Myocyte (in vitro differentiated cells): ENCODE measurements at regions not wholly inside any gene's neighbourhood (a gene's known extent, or its start where the extent isn't known, plus 50 kb on each side); places are given as distances from the start of the nearest gene placed in this dataset.

Source experiments
- DNase-seq: peaks from one replicate; pipeline ENCODE4 v3.0.0-alpha.2; 2012; ENCODE audit warnings: low read depth

DNA sequence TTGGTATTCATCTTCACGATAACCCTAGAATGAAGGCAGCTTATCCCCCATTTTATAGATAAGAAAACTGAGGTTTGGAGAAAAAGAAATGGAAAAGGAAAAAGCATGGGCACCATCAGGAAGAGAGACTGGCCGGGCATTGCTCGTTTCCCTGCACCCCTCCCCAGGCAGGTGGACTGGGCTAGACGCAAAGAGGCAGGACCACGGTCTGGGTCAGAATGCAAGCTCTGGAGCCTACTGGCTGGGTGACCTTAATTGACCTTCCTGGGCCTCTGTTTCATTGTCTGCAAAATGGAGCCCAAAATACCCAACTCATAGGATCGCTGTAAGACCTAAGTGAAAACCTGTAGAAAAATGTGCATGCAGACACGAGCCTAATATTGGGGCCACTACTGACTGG, 135.3 kb upstream of the GLI2 start:
- DNase-seq = no peak

DNA sequence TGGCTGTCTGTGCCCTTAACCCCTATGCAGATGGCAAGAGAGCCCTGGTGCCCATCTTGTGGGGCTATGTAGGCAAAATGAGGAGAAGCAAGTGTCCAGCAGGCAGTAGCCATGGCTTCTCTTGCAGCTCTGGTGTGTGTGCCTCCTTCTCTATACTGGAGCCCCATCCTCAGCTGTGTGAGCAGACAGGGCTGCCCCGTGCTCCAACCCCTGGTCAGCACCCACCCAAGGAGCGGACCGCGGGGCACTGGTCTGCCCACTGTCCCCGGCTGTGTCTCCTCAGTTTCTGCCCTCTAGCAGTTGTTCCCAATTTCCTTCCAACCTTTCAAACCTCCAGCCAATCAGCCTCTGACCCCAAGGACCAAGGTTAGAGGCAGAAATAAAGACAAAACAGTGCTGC, 134.9 kb upstream of the GLI2 start:
- no peak for DNase-seq

DNA sequence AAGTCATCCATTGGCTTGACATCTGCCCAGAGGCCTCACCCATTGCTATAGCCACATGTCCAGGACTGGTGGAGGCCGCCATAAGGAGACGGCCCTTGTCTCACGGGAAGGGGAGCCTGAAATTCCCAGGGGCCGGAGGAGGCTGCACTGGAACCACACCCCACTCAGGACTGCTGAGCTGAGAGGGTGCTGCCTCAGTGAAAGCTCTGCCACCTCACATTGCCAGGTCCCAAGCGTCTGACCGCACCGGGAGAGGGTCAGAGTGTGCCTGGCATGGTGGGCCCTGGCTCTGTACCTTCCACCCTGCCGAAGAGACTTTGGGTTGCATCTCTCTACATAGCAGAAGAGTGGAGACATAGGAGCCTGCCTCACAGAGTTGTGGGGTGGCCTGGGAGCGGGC, 134.1 kb upstream of the GLI2 start:
- no peak for DNase-seq

DNA sequence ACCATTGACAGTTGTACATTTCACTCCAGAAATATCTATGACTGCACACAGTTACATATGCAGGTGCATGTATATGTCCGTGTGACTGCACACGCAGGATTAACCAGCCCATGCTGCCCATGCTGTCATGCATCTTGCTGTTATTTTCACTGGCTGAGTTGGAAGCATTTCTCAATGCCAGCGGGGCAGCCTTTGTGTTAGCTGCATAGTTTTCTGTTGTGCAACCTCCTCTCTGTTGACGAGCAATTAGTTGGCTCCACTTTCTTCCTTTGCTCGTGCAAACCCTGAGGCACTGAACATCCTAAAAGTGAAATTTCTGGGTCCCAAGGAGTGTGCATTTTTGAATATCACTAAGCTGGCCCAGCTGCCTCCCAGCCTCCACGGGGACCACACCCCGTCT, 133.4 kb upstream of the GLI2 start:
- DNase-seq = no peak

DNA sequence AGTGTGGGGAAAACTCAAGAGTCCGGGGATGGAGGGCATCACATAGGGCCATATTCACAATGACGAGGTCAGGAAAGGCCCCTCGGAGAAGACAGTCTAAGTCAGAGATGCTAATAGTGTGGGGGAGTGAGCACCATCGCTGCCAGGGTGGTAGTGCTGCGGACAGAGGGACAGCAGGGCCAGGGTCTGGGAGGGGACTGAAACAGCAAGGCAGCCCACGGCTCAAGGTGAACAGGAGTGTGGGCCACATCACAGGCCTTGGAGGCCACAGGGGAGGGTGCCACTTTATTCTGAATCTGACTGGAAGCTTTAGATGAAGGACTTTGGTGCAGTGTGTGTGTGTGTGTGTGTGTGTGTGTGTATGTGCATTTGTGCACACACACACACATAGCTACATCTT, 130.9 kb upstream of the GLI2 start:
- no peak for DNase-seq

DNA sequence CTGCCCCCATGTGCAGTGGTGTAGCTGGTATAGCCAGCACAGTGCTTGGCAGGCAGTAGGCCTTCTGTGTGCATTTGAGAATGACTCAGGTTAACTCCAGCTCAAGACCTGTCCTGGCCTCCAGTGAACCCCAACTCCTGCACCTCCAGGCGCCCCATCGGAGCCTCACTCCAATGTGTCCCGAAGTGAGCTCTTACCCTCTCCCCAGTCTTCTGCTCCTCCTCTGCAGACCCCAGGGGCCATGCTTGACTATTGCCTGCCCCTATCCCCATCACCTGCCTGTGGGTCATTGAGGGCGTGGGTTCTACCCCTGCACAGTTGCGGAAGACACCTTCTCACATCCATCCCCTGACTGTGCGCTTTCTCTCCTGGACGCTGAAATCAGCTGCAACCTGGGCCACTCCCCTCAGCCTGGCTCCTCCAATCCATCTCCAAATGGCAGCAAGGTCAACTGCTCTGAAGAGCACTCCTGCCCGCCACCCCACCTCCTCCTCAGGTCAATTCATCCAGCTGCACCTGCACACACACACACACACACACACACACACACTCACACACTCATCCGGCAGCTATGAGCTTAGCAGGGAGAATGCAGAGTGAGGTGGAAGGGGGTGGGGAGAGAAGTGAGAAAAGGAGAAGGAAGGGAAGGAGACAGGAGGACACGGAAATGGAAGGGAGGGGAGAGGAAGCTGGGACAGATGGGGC, 130.3 kb upstream of the GLI2 start:
- DNase-seq = no peak

DNA sequence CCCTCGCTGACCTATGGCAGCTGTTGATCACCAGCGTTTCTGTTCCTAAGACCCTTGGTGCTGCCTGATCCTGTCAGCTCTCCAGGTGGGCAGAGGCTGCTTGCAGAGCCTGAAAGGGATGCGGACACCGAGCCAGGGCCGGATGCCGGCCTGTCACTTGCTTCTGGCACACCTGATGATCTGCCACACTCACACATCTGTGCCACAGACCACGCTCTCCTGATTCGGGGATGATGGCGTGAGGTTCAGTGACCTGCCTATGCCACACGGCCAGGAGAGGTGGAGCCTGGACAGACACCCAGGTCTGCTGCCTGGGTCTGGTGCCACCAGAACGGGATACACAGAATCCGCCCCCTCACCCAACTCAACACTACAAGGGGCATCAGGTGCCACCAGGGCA, 129.4 kb upstream of the GLI2 start:
- DNase-seq = no peak

DNA sequence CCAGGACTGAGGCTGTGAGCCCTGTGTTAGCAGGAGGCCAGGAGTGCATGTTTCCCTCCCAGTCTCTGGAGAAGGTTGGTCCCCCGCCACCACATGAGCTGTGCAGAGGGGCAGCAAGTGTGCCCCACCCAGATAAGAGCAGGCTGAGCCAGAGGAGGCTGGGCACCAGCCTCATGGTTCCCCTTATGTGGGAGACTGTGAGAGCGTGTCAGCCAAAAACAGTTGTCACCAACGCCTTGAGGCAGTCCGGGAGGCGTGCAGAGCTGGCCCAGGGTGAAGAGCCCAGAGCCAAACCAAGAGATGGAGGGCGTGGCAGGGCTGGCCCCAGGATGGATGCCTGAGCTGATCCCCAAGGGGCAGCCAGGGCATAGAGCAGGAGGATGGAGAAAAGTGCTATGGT, 128.7 kb upstream of the GLI2 start:
- peak; percentile 85 for DNase-seq

DNA sequence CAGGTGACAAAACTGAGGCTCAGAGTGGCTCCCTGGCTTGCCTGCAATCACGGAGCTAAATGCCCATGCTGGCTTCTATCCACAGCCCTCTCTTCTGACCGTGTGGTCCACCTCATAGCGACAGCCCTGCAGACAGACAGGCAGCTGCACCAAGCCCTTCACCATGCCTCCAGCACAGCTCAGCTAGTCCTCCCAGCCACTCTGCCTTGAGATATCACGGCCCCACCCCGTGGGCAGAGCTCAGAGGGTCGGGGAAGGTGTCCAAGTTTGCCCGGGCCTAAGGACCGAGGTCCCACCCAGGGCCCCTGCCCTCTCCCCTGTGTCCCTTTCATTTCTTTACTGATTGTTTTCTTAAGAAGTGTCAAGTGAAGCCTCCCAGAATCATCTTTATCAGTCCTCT, 128.2 kb upstream of the GLI2 start:
- peak; percentile 51 for DNase-seq

DNA sequence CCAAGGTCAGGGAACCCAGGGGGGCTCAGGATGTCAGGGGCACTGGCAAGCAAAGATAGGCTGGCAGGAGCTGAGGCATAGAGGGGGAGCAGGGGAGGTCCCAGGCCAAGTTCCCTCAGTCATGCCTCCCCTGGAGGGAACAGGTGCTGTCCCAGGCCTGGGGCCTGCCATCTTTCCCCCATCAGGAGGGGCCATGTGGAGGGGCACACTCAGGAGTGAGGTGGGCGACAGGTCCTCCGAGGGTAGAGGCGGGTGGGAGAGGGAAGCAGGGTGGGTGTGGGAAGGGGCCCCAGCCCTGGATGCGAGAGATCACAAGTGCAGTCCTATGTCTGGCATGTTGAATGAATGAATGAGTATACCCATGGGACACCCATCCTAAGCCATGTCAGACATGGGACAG, 127.7 kb upstream of the GLI2 start:
- DNase-seq = no peak

DNA sequence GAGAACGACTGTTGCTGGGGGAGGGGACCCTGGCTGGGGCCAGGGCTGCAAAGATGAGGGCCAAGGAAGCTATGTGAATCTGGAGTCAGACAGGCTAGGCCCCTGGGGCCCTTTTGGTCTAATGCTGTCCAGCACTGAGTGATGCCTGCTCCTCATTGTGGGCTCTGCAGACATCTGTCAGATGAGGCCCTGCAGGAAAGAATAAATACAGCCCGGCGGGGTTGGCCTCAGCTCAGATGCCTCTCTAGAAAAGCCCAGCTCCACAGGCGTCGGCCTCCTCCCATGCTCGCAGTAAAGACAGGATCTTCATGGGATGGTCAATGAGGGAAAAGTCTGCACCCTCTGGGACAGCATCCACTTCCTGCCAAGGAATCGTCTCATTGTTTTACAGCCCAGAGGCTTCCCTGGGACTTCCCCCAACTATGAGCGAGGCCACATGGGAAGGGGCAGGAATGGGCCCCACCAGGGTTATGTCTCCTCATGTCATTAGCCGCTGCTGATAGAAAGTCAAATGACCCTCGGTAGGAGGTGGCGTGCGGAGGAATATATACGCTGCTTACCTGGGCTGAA, 125.8 kb upstream of the GLI2 start:
- DNase-seq = peak; percentile 31

DNA sequence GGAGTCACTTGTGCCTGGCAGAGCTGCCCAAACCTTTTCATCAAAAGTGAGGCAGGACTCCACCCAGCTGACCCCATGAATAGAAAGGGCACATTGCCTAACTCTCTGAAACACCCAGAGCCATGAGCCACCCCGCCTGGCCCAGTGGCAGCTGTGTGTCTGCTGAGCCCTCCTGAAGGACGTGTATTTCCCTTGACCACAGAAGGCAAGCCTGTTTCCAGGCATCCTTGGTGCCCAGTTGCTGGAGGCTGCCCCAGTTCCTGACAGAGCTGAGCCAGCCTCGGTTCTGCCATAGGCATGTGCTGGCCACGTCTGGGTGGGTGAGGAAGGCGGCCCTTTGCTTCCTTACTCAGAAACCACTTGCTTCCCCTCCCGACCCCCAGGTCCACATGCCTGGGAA, 124.7 kb upstream of the GLI2 start:
- DNase-seq = peak; percentile 82

DNA sequence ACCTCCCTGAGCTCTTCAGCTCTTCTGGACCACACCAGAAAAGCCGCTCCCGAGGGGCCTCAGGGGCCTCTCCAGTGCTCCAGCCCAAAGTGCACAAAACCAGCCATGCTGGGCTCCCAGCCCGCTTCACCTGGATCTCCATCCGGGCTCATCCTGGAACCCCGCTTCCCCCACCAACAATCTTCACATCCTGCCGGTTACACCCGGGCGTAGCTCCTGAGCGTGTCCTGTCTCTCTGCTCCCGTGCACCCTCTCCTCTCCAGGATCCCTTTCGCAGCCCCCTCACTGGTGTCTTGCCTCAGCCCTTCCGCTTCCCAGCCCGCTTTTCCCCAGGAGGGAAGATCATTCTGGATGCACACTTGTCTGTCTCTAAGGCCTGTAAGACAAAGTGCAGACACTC, 123.7 kb upstream of the GLI2 start:
- DNase-seq = no peak

DNA sequence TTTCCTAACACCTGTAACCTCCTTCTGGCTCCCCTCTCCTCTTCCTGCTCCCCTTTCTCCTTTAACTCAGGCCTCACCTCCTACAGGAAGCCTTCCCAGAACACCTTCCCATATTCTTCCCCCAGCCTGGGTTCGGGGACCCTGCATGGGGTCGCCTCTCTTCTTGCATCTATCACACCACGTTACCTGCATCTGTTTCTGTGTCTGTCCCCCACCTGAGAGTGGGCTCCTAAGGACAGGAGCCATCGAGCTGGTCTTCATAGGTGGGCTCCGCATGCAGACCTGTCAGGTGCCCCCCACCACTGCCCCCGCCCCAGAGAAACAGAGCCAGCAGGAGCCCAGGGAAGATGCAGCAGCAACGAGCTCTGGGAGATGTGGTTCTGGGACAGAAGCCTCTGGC, 123.2 kb upstream of the GLI2 start:
- DNase-seq = no peak

DNA sequence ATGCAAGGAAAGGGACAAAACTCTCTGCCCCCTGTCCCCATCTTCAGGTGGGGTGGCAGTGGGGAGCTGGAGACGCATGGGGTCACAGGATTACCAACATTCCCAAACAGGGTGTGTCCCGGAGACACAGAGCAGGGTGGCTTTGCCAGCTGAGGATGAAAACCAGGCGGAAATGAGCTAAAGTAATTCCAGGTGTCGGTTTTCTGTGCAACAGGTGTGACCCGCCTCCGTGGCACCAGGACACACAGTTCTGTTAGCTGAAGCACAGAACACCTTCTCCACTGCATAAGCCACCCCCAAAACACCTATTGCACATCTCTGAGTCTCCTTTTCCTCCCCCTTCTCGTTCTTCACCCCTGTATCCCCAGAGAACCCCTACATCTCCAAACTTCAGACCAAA, 122.7 kb upstream of the GLI2 start:
- no peak for DNase-seq

DNA sequence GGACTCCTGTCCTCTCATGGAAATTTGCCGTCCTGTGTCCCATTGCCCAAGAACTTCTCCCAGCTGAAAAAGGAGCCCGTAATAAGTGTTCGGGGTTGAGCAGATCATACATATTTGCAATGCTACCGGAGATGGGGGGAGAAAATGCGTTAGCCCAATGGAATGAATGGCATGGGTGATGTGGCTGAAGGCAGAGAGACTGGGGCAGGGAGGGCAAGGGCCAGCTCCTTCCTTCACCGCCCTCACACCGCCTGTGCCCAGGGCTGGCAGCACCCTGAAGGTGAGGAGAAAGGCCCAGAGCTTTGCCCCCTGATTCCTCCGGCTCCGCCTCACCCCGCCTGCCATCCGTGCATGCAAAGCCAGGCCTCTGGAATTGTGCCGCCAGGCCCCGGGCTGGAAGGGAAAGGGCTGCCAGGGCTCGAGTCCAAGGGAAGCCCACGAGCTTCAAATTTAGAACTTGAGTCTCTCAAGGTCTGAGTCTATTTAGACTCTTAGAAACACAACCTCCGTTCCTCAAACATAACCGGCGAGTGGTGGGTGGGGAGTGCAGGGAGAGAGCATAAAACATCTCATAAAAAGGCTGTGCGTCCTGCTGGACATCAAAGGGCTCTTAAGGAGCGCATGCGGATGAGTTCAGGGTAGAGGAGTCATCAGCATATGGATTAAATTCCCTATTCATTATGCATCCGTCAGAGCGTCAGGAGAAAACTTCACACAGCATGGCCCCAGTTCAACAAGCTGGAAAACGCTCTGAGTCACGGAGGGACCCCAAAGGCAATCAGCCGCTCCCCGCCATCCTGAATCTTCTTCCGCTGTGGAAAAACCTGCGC, 121.7 kb upstream of the GLI2 start:
- DNase-seq = peak; percentile 67

DNA sequence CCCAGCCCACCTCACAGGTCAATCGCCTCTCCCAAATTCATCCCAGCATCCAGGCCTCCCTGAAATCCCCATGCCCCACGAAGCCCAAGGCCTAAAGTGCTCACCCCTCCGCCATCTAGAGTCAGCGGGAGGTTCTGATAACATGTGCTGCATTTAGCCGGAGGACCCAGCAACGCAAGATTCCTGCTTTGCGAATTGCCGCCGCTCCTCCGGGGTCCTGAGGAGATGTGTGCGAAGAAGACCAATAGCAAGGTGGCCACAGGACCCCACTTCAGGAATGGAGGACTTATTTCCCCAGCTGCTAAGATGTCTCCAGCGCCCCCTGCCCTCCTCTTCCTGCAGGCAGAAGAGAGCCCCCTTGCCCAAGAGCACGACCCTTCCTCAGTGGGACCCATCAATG, 120.8 kb upstream of the GLI2 start:
- no peak for DNase-seq

DNA sequence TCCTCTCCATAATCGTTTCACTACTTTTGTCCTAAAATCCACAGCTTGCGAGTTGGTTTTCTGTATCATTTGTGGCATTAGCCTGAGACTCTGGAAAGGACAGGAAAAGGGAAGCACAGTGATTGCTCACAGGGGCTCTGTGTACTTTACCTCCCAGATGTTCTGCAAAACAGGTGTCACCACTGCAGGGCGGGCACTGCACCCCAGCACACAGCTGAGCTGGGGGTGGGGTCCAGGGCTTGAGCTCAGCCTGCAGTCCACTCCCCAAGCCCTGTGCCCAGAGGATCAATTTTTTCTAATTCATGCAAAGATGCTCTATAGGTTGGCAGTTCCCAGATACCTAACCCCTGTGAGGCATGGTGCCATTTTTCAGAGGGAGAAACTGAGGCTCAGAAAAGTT, 119.4 kb upstream of the GLI2 start:
- DNase-seq = no peak

DNA sequence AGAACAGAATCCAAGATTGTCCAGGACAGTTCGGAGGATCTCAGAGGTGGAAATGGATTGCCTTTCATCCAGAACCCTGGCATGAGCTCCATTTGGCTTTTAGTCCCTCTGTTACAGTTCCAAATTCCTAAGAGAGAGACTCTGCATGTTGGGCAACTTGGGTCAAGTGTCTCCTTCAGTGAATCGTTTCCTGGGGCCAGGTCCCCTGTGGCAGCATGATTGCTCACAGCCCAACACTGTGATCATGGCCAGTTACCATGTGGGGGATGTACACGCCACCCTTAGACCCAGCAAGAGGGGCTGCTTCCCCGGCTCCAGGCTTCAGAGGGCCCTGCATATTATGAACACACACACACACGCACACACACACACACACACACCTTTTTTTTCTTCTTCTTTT, 118.6 kb upstream of the GLI2 start:
- DNase-seq = no peak

DNA sequence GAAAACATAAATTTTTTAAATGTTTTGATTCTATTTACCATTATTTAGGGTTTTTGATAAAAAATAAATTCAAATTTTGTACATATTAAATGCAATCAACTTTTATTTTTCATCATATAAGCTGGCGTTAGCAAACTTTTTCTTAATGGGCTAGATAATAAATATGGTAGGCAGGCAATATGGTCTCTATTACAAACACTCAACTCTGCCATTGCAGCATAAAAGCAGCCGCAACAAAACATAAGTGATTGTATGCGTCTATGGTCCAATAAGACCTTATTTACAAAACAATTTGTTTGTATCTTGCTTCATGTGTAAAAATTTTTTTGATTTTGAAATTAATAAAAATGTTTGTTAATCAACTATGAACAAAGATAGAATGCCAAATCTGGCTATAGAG, 116.8 kb upstream of the GLI2 start:
- no peak for DNase-seq

DNA sequence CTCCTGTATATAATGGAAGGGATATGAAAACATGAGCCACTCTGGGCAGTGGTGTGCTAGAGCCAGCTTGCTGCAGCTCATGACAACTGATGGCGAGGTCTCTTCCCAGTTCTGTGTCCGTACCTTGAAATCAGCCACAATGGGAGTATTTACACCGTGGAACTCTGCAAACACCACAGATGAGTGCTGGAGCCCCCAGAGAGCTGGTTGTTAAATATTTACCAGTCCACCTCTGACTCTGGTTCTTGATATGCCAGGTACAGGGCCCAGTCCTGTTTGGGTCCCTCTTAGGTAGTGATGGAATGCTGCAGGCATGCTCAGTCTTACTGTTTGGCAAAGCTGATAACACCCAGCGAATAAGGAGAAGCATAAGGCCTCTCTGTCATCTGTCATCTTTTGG, 116.1 kb upstream of the GLI2 start:
- DNase-seq = no peak

DNA sequence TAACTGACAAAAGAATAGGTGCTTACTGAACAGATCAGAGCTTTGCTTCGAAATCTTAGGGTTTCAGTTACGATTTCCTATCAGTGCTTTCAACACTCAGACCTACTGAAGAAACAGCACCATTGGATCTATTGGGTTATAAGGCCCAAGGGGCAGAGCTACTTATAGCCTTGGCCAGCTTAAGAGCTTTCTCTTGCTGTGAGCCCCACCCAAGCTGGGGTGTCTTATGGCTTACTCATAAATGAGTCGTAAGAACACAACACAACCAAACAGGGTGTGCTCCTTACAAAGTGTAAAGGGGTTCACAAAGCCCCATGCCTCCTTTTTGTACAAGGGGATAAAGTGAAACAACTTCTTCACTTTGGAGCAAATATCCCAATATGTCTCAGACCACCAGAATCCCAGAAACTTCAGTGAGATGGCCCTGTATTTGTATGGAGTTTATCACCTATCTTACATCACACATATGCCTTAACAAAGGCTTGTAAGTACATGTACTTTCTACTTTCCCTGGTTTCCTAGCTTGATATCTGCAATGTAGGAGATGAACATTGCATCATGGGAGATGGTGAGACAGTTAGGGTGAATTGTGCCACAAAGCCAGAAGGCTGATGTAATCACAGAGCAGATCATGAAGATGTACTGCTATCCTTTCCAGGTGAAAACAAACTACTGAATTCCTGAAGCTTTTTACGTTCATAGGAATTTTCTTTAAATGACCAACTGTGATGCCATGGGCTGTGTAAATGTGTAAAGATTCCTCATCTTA, 115.5 kb upstream of the GLI2 start:
- DNase-seq = peak; percentile 28
